ENCODE measurements at regions not wholly inside any gene's neighbourhood (a gene's known extent, or its start where the extent isn't known, plus 50 kb on each side); places are given as distances from the start of the nearest gene placed in this dataset.

DNA sequence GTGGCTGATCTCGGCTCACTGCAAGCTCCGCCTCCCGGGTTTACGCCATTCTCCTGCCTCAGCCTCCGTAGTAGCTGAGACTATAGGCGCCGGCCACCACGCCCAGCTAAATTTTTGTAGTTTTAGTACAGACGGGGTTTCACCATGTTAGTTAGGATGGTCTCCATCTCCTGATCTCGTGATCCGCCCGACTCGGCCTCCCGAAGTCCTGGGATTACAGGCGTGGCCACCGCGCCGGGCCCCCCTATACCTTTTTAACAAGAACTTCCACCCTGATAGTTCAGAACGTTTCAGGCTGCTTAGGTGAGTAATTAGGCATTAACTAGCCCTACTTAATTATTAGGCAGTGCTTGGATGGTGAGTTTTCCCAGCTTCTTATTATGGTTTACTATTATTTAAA, 552.5 kb downstream of the BCKDHB start:
- TF ChIP-seq, protein P1, sequence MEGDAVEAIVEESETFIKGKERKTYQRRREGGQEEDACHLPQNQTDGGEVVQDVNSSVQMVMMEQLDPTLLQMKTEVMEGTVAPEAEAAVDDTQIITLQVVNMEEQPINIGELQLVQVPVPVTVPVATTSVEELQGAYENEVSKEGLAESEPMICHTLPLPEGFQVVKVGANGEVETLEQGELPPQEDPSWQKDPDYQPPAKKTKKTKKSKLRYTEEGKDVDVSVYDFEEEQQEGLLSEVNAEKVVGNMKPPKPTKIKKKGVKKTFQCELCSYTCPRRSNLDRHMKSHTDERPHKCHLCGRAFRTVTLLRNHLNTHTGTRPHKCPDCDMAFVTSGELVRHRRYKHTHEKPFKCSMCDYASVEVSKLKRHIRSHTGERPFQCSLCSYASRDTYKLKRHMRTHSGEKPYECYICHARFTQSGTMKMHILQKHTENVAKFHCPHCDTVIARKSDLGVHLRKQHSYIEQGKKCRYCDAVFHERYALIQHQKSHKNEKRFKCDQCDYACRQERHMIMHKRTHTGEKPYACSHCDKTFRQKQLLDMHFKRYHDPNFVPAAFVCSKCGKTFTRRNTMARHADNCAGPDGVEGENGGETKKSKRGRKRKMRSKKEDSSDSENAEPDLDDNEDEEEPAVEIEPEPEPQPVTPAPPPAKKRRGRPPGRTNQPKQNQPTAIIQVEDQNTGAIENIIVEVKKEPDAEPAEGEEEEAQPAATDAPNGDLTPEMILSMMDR (IDR thresholded peaks at IDR 0.05): no peak
- TF ChIP-seq POLR2A (IDR thresholded peaks at IDR 0.05) (no peak), EP300 (IDR thresholded peaks at IDR 0.05) (no peak), POLR2AphosphoS5 (IDR thresholded peaks at IDR 0.05) (no peak)
- no peak overlapping the region for H3K27ac ChIP-seq
- H3K36me3 ChIP-seq: no peaks in the 10 kb centered on the region
- no peak for DNase-seq
- H3K4me1 ChIP-seq: no peaks in the 10 kb centered on the region
- WGBS, 5 donors: 90 to 92% (median 91%) methylated on average over 17 to 19 of the region's 19 CpGs
- H3K4me3 ChIP-seq: no peak overlapping the region
- no peaks in the 10 kb centered on the region for H3K27me3 ChIP-seq
- no peaks in the 10 kb centered on the region for H3K9me3 ChIP-seq
- intact Hi-C loops (cut with DNase I; ENCODE audit: low total_unique reads): no loop called here

DNA sequence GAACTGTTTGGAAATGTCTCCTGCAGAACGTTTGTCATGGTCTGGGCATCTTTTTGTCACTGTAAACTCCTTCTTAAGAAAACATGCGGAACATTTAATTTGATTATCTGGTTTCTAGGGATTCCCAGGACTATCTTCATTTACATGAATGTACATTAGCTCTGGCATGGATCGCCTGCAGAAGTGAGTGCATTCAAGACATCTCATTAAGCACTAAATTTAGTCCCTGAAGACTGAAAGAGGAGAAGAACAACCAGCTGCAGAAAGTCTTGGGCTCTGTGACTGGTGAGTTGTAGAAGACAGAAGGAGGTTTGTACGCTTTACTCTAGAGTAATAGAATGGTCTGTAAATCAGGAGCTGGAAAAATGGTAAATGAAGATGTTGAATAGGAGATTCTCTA, 540.7 kb downstream of the BCKDHB start:
- no peak for DNase-seq
- 66 to 70% (median 70%) methylated on average over 4 of the region's 4 CpGs for WGBS, 5 donors

DNA sequence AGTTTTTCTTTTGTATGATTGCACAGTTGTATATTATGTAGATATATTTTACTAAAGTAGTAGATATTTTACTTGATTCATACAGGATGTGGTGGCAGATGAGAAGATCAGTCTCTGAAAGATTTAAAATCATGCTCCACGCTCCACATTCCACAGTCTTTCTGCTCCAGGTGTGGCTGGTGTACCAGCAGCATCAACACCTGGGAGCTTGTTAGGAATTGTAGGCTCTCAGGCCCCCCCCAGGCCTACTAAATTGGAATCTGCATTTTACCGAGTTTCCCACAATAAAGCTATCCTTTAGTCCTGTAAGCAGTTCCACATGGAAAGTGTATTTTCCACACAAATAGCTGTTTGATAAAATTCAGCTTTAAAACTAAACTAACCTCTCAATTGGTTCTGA, 537.4 kb downstream of the BCKDHB start:
- DNase-seq: no peak
- peaks cover 0 to 4% (median 1%) of the 10 kb centered on the region in 4 donors for H3K4me1 ChIP-seq
- 75 to 92% (median 82%) methylated on average over 2 of the region's 2 CpGs for WGBS, 5 donors
- intact Hi-C loops (cut with DNase I; ENCODE audit: low total_unique reads): no loop called here
- no peak overlapping the region for H3K27ac ChIP-seq
- TF ChIP-seq, protein P1 (IDR thresholded peaks at IDR 0.05): no peak
- TF ChIP-seq EP300 (IDR thresholded peaks at IDR 0.05) (no peak), POLR2A (IDR thresholded peaks at IDR 0.05) (no peak), POLR2AphosphoS5 (IDR thresholded peaks at IDR 0.05) (no peak)
- no peaks in the 10 kb centered on the region for H3K27me3 ChIP-seq
- H3K36me3 ChIP-seq: no peaks in the 10 kb centered on the region
- H3K4me3 ChIP-seq: no peak overlapping the region
- peaks cover 0 to 12% (median 5%) of the 10 kb centered on the region in 4 donors for H3K9me3 ChIP-seq

More for the DNA sequence above, 540.7 kb downstream of the BCKDHB start:
- no peaks in the 10 kb centered on the region for H3K27me3 ChIP-seq
- intact Hi-C loops (cut with DNase I; ENCODE audit: low total_unique reads): no loop called here
- H3K4me1 ChIP-seq: no peaks in the 10 kb centered on the region
- H3K9me3 ChIP-seq: peaks cover 0 to 12% (median 5%) of the 10 kb centered on the region in 4 donors
- H3K4me3 ChIP-seq: no peak overlapping the region
- H3K36me3 ChIP-seq: no peaks in the 10 kb centered on the region
- TF ChIP-seq POLR2A (IDR thresholded peaks at IDR 0.05) (no peak), EP300 (IDR thresholded peaks at IDR 0.05) (no peak), POLR2AphosphoS5 (IDR thresholded peaks at IDR 0.05) (no peak)
- TF ChIP-seq, protein P1 (IDR thresholded peaks at IDR 0.05): no peak
- no peak overlapping the region for H3K27ac ChIP-seq

DNA sequence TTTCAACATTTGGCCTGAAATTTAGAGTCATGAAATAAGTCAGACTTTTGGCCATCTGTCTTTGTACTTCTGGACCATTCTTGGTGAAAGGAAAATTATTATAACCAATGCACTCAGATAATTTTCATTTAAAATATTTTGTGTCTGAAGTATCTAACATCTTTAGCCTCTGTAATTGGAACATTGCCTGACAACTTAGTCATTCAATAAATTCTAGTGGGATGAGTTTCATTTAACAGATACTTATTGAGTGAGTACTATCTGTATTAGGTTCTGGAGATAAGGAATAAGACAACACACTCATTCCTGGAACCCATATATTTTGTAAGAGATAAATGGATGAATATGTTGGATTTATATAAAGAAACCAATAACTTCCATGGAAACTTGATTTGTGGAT, 536.0 kb downstream of the BCKDHB start:
- no peak for DNase-seq
- no peaks in the 10 kb centered on the region for H3K27me3 ChIP-seq
- intact Hi-C loops (cut with DNase I; ENCODE audit: low total_unique reads): no loop called here
- TF ChIP-seq POLR2A (IDR thresholded peaks at IDR 0.05) (no peak), POLR2AphosphoS5 (IDR thresholded peaks at IDR 0.05) (no peak)
- TF ChIP-seq, protein P1 (IDR thresholded peaks at IDR 0.05): no peak
- H3K9me3 ChIP-seq: peaks cover 0 to 12% (median 5%) of the 10 kb centered on the region in 4 donors
- H3K36me3 ChIP-seq: no peaks in the 10 kb centered on the region
- H3K4me3 ChIP-seq: no peak overlapping the region
- peaks cover 0 to 7% (median 2%) of the 10 kb centered on the region in 4 donors for H3K4me1 ChIP-seq
- no peak overlapping the region for H3K27ac ChIP-seq

All from stomach (tissue), 8 donors.